ENCODE measurements at regions not wholly inside any gene's neighbourhood (a gene's known extent, or its start where the extent isn't known, plus 50 kb on each side); places are given as distances from the start of the nearest gene placed in this dataset.

DNA sequence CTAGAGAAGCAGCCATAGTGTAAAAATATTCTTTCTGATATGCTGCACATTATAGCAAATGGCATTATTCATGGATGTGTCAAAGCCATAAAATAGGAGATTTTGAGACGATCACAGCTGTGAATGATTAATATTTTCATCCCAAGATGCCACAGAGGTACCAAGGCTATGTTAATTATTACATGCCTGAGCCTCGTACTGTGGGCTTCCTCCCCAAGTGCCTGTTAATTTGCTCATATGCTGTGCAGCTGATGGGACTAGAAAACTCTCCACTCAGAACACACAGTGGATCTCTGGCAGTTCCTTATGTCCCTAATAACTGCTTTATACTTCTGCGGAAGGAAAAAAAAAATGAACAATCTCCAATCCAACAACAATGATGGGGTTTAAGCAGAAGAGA, 184.9 kb upstream of the TSHZ2 start:
- TF ChIP-seq, protein P1, sequence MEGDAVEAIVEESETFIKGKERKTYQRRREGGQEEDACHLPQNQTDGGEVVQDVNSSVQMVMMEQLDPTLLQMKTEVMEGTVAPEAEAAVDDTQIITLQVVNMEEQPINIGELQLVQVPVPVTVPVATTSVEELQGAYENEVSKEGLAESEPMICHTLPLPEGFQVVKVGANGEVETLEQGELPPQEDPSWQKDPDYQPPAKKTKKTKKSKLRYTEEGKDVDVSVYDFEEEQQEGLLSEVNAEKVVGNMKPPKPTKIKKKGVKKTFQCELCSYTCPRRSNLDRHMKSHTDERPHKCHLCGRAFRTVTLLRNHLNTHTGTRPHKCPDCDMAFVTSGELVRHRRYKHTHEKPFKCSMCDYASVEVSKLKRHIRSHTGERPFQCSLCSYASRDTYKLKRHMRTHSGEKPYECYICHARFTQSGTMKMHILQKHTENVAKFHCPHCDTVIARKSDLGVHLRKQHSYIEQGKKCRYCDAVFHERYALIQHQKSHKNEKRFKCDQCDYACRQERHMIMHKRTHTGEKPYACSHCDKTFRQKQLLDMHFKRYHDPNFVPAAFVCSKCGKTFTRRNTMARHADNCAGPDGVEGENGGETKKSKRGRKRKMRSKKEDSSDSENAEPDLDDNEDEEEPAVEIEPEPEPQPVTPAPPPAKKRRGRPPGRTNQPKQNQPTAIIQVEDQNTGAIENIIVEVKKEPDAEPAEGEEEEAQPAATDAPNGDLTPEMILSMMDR (conservative IDR thresholded peaks at IDR 0.05; ENCODE audit: low read depth, low read length), result no peak
- no peak for TF ChIP-seq EZH2 (IDR thresholded peaks at IDR 0.05; ENCODE audit: borderline replicate concordance, low read depth, low read length, poor library complexity, severe bottlenecking)
